ELF-1 (cell line): ENCODE measurements at regions not wholly inside any gene's neighbourhood (a gene's known extent, or its start where the extent isn't known, plus 50 kb on each side); places are given as distances from the start of the nearest gene placed in this dataset.
A peak's percentile ranks its signal among the peaks of the same experiment; 100 is the strongest.
"Not testable (repeated sequence)": the region's sequence is repeated elsewhere in the genome, so short reads cannot be mapped to it uniquely, and the experiment has no call there.

ENCODE experiments used
- DNase-seq: peaks from one replicate; pipeline ENCODE4 v3.0.0-alpha.2; 2016; ENCODE audit warnings: low read depth, low spot score

GRCh38 chr20:39705032-39705431 is 742.9 kb downstream of the DHX35 start:
- no peak for DNase-seq

- DNase-seq, result not testable (repeated sequence)
Observed at GRCh38 chr20:39703357-39703756, 741.2 kb downstream of the DHX35 start.

- no peak for DNase-seq
Observed at GRCh38 chr20:39702701-39703349, 740.7 kb downstream of the DHX35 start.

GRCh38 chr20:39700528-39700927 is 738.4 kb downstream of the DHX35 start:
- DNase-seq, result no peak

GRCh38 chr20:39699166-39699725 is 737.1 kb downstream of the DHX35 start:
- DNase-seq, result no peak

- DNase-seq, result no peak
Observed at GRCh38 chr20:39698752-39699151, 736.6 kb downstream of the DHX35 start.

- no peak for DNase-seq
Observed at GRCh38 chr20:39691151-39691862, 729.2 kb downstream of the DHX35 start.

- peak; percentile 4 for DNase-seq
Observed at GRCh38 chr20:39676857-39677391, 714.8 kb downstream of the DHX35 start.

- no peak for DNase-seq
Observed at GRCh38 chr20:39676241-39676640, 714.1 kb downstream of the DHX35 start.

- DNase-seq, result peak; percentile 8
Observed at GRCh38 chr20:39674842-39675241, 712.7 kb downstream of the DHX35 start.

GRCh38 chr20:39670988-39671387 is 708.8 kb downstream of the DHX35 start:
- DNase-seq, result no peak

GRCh38 chr20:39669659-39670058 is 707.5 kb downstream of the DHX35 start:
- DNase-seq, result no peak

- no peak for DNase-seq
Observed at GRCh38 chr20:39668038-39668437, 705.9 kb downstream of the DHX35 start.

- no peak for DNase-seq
Observed at GRCh38 chr20:39661833-39662232, 699.7 kb downstream of the DHX35 start.

- DNase-seq, result no peak
Observed at GRCh38 chr20:39660965-39661364, 698.8 kb downstream of the DHX35 start.

- no peak for DNase-seq
Observed at GRCh38 chr20:39660226-39660625, 698.1 kb downstream of the DHX35 start.

GRCh38 chr20:39658662-39659409 is 696.7 kb downstream of the DHX35 start:
- no peak for DNase-seq

GRCh38 chr20:39654171-39654570 is 692.0 kb downstream of the DHX35 start:
- no peak for DNase-seq

GRCh38 chr20:39651645-39652325 is 689.6 kb downstream of the DHX35 start:
- no peak for DNase-seq

GRCh38 chr20:39646874-39647413 is 684.8 kb downstream of the DHX35 start:
- DNase-seq, result no peak

- peak; percentile 35 for DNase-seq
Observed at GRCh38 chr20:39645131-39645530, 683.0 kb downstream of the DHX35 start.
